Activated CD4-positive, alpha-beta T cell treated with anti-CD3 and anti-CD28 coated beads, Interleukin-2, amount 10 ng/mL, durations not matched to agents 7 days and 5 days (primary cell): ENCODE measurements at regions not wholly inside any gene's neighbourhood (a gene's known extent, or its start where the extent isn't known, plus 50 kb on each side); places are given as distances from the start of the nearest gene placed in this dataset.
"Not testable (repeated sequence)": the region's sequence is repeated elsewhere in the genome, so short reads cannot be mapped to it uniquely, and the experiment has no call there.

Source experiments
- CTCF ChIA-PET: fragments of 350-600 bp; sonication (Branson Sonifier 250); formaldehyde crosslinking; loops from one replicate; lab custom pipeline; 2021; ENCODE audit warnings: antibody characterized with exemption; lab: Charles Lee
- POLR2A ChIA-PET: fragments of 350-600 bp; sonication (Branson Sonifier 250); formaldehyde crosslinking; loops from one replicate; lab custom pipeline; 2021; ENCODE audit warnings: antibody characterized with exemption; lab: Charles Lee
- DNase-seq: peaks from one replicate; pipeline ENCODE4 v3.0.0-alpha.2; 2020
- H3K27ac Mint-ChIP-seq: one replicate; pipeline ENCODE4 v1.8.0; 2021; ENCODE audit warnings: mild to moderate bottlenecking, moderate library complexity, mixed read lengths
- H3K27me3 Mint-ChIP-seq: one replicate; pipeline ENCODE4 v1.8.0; 2021; ENCODE audit warnings: mixed read lengths
- H3K36me3 Mint-ChIP-seq: one replicate; pipeline ENCODE4 v1.8.0; 2021; ENCODE audit warnings: low read depth, mixed read lengths
- H3K4me1 Mint-ChIP-seq: one replicate; pipeline ENCODE4 v1.8.0; 2021; ENCODE audit warnings: mixed read lengths
- H3K4me3 Mint-ChIP-seq: one replicate; pipeline ENCODE4 v1.8.0; 2021; ENCODE audit warnings: mild to moderate bottlenecking, moderate library complexity, mixed read lengths
- H3K9me3 Mint-ChIP-seq: one replicate; pipeline ENCODE4 v1.8.0; 2021; ENCODE audit warnings: mixed read lengths

GRCh38 chr3:25844891-25845290 is 55.0 kb downstream of the OXSM start:
- Mint-ChIP-seq H3K4me1 (no peaks in the 10 kb centered on the region), H3K9me3 (no peaks in the 10 kb centered on the region), H3K27me3 (peaks cover 7% of the 10 kb centered on the region), H3K36me3 (no peaks in the 10 kb centered on the region), H3K27ac (no peak overlapping the region), H3K4me3 (no peak overlapping the region)
- DNase-seq = no peak
- ChIA-PET POLR2A (no interaction called here), CTCF (interaction anchor here (1.1 kb wide), 1 partner anchor 196 kb away, joined by 3 read pairs; no protein-coding TSS in a partner anchor)

GRCh38 chr3:25846282-25846681 is 56.4 kb downstream of the OXSM start:
- CTCF ChIA-PET = interaction anchor here (1.7 kb wide), 1 partner anchor 11 kb away, joined by 4 read pairs; no protein-coding TSS in a partner anchor
- no peaks in the 10 kb centered on the region for H3K4me1 Mint-ChIP-seq
- H3K9me3 Mint-ChIP-seq = no peaks in the 10 kb centered on the region
- H3K27me3 Mint-ChIP-seq = no peaks in the 10 kb centered on the region
- H3K27ac Mint-ChIP-seq = no peak overlapping the region
- no peak overlapping the region for H3K4me3 Mint-ChIP-seq
- POLR2A ChIA-PET = no interaction called here
- no peak for DNase-seq
- no peaks in the 10 kb centered on the region for H3K36me3 Mint-ChIP-seq

- no peak for DNase-seq
- Mint-ChIP-seq H3K27ac (no peak overlapping the region), H3K9me3 (no peaks in the 10 kb centered on the region), H3K4me3 (no peak overlapping the region), H3K36me3 (no peaks in the 10 kb centered on the region), H3K4me1 (no peaks in the 10 kb centered on the region), H3K27me3 (no peaks in the 10 kb centered on the region)
- ChIA-PET CTCF (no interaction called here), POLR2A (no interaction called here)
Observed at GRCh38 chr3:25849091-25849490, 59.2 kb downstream of the OXSM start.

- POLR2A ChIA-PET = no interaction called here
Observed at GRCh38 chr3:25849641-25850385, 59.9 kb downstream of the OXSM start.

GRCh38 chr3:25851693-25852259 is 61.9 kb downstream of the OXSM start:
- H3K9me3 Mint-ChIP-seq, H3K36me3 Mint-ChIP-seq, H3K4me1 Mint-ChIP-seq, POLR2A ChIA-PET, H3K27ac Mint-ChIP-seq, H3K4me3 Mint-ChIP-seq, H3K27me3 Mint-ChIP-seq, DNase-seq: not testable (repeated sequence)
- CTCF ChIA-PET = interaction anchor here (1.5 kb wide), 1 partner anchor 21 kb away, joined by 3 read pairs; no protein-coding TSS in a partner anchor

More at GRCh38 chr3:25849641-25850385, 59.9 kb downstream of the OXSM start:
- DNase-seq = no peak
- no peaks in the 10 kb centered on the region for H3K36me3 Mint-ChIP-seq
- no peak overlapping the region for H3K4me3 Mint-ChIP-seq
- no peak overlapping the region for H3K27ac Mint-ChIP-seq
- H3K27me3 Mint-ChIP-seq = no peaks in the 10 kb centered on the region
- CTCF ChIA-PET = interaction anchor here (1.5 kb wide), 1 partner anchor 19 kb away, joined by 3 read pairs; no protein-coding TSS in a partner anchor
- no peaks in the 10 kb centered on the region for H3K9me3 Mint-ChIP-seq
- no peaks in the 10 kb centered on the region for H3K4me1 Mint-ChIP-seq

GRCh38 chr3:25854214-25854613 is 64.3 kb downstream of the OXSM start:
- CTCF ChIA-PET = interaction anchor here (0.5 to 1.5 kb wide), 3 partner anchors 19 to 206 kb away, joined by 3 to 5 read pairs (median 4); no protein-coding TSS in a partner anchor
- no peak for DNase-seq
- Mint-ChIP-seq H3K4me1 (peaks cover 5% of the 10 kb centered on the region), H3K27me3 (no peaks in the 10 kb centered on the region), H3K9me3 (no peaks in the 10 kb centered on the region), H3K4me3 (no peak overlapping the region), H3K36me3 (no peaks in the 10 kb centered on the region), H3K27ac (no peak overlapping the region)
- POLR2A ChIA-PET = no interaction called here

GRCh38 chr3:25854635-25855034 is 64.7 kb downstream of the OXSM start:
- Mint-ChIP-seq H3K4me1 (peaks cover 5% of the 10 kb centered on the region), H3K4me3 (no peak overlapping the region), H3K27me3 (no peaks in the 10 kb centered on the region), H3K36me3 (no peaks in the 10 kb centered on the region), H3K9me3 (no peaks in the 10 kb centered on the region), H3K27ac (no peak overlapping the region)
- DNase-seq = no peak
- POLR2A ChIA-PET = no interaction called here
- CTCF ChIA-PET = interaction anchor here (1.0 to 1.5 kb wide), 3 partner anchors 19 to 207 kb away, joined by 3 to 5 read pairs (median 4); no protein-coding TSS in a partner anchor

- H3K4me3 Mint-ChIP-seq = no peak overlapping the region
- H3K36me3 Mint-ChIP-seq = no peaks in the 10 kb centered on the region
- no peak overlapping the region for H3K27ac Mint-ChIP-seq
- POLR2A ChIA-PET = no interaction called here
- CTCF ChIA-PET = interaction anchor here (1.0 to 1.5 kb wide), 2 partner anchors 206 to 207 kb away, joined by 3 to 5 read pairs; no protein-coding TSS in a partner anchor
- no peaks in the 10 kb centered on the region for H3K9me3 Mint-ChIP-seq
- DNase-seq = no peak
- no peaks in the 10 kb centered on the region for H3K27me3 Mint-ChIP-seq
- peaks cover 5% of the 10 kb centered on the region for H3K4me1 Mint-ChIP-seq
Observed at GRCh38 chr3:25855266-25855784, 65.4 kb downstream of the OXSM start.

GRCh38 chr3:25856902-25857518 is 67.1 kb downstream of the OXSM start:
- no peak overlapping the region for H3K27ac Mint-ChIP-seq
- ChIA-PET CTCF (interaction anchor here (0.7 to 1.9 kb wide), 4 partner anchors 11 to 217 kb away, joined by 3 to 17 read pairs (median 4); no protein-coding TSS in a partner anchor), POLR2A (interaction anchor here (0.6 kb wide), 1 partner anchor 79 kb away, joined by 3 read pairs; no protein-coding TSS in a partner anchor)
- H3K4me3 Mint-ChIP-seq = no peak overlapping the region
- no peaks in the 10 kb centered on the region for H3K27me3 Mint-ChIP-seq
- peaks cover 2% of the 10 kb centered on the region for H3K9me3 Mint-ChIP-seq
- peak; percentile 31 for DNase-seq
- no peaks in the 10 kb centered on the region for H3K36me3 Mint-ChIP-seq
- peaks cover 5% of the 10 kb centered on the region for H3K4me1 Mint-ChIP-seq

GRCh38 chr3:25861566-25861965 is 71.7 kb downstream of the OXSM start:
- Mint-ChIP-seq H3K27ac (no peak overlapping the region), H3K9me3 (peaks cover 2% of the 10 kb centered on the region), H3K36me3 (no peaks in the 10 kb centered on the region), H3K4me3 (no peak overlapping the region), H3K27me3 (peaks cover 2% of the 10 kb centered on the region), H3K4me1 (peaks cover 5% of the 10 kb centered on the region)
- DNase-seq = no peak
- POLR2A ChIA-PET = no interaction called here
- CTCF ChIA-PET = no interaction called here

GRCh38 chr3:25863011-25863415 is 73.1 kb downstream of the OXSM start:
- H3K27me3 Mint-ChIP-seq = peaks cover 2% of the 10 kb centered on the region
- DNase-seq = no peak
- CTCF ChIA-PET = no interaction called here
- H3K36me3 Mint-ChIP-seq = no peaks in the 10 kb centered on the region
- no peaks in the 10 kb centered on the region for H3K4me1 Mint-ChIP-seq
- POLR2A ChIA-PET = no interaction called here
- peaks cover 2% of the 10 kb centered on the region for H3K9me3 Mint-ChIP-seq
- no peak overlapping the region for H3K4me3 Mint-ChIP-seq
- H3K27ac Mint-ChIP-seq = no peak overlapping the region

GRCh38 chr3:25863416-25863959 is 73.6 kb downstream of the OXSM start:
- POLR2A ChIA-PET = no interaction called here
- no peak overlapping the region for H3K27ac Mint-ChIP-seq
- H3K36me3 Mint-ChIP-seq = no peaks in the 10 kb centered on the region
- CTCF ChIA-PET = interaction anchor here (0.8 kb wide), 1 partner anchor 106 kb away, joined by 3 read pairs; no protein-coding TSS in a partner anchor
- H3K9me3 Mint-ChIP-seq = peaks cover 2% of the 10 kb centered on the region
- no peak for DNase-seq
- no peak overlapping the region for H3K4me3 Mint-ChIP-seq
- H3K4me1 Mint-ChIP-seq = no peaks in the 10 kb centered on the region
- peaks cover 2% of the 10 kb centered on the region for H3K27me3 Mint-ChIP-seq
